ENCODE measurements at regions not wholly inside any gene's neighbourhood (a gene's known extent, or its start where the extent isn't known, plus 50 kb on each side); places are given as distances from the start of the nearest gene placed in this dataset.
"Not testable (repeated sequence)": the region's sequence is repeated elsewhere in the genome, so short reads cannot be mapped to it uniquely, and the experiment has no call there.

DNA sequence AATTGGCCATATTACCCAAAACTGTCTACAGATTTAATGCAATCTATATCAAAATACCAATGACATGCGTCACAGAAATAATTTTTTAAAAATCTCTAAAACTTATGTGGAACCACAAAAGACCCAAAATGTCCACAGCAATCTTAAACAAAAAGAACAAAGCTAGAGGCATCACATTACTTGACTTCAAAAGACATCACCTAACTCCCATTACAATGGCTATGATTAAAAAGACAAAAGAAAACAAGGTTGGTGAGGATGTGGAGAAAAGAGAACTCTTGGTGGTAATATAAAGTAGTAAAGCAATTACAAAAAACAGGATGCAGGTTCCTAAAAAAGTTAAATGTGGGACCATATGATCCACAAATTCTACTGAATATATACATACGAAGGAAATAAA lies 187.6 kb upstream of the CNTN6 start:
- TF ChIP-seq, protein P1, sequence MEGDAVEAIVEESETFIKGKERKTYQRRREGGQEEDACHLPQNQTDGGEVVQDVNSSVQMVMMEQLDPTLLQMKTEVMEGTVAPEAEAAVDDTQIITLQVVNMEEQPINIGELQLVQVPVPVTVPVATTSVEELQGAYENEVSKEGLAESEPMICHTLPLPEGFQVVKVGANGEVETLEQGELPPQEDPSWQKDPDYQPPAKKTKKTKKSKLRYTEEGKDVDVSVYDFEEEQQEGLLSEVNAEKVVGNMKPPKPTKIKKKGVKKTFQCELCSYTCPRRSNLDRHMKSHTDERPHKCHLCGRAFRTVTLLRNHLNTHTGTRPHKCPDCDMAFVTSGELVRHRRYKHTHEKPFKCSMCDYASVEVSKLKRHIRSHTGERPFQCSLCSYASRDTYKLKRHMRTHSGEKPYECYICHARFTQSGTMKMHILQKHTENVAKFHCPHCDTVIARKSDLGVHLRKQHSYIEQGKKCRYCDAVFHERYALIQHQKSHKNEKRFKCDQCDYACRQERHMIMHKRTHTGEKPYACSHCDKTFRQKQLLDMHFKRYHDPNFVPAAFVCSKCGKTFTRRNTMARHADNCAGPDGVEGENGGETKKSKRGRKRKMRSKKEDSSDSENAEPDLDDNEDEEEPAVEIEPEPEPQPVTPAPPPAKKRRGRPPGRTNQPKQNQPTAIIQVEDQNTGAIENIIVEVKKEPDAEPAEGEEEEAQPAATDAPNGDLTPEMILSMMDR (IDR thresholded peaks at IDR 0.05; ENCODE audit: insufficient read depth, low read depth, low read length), result no peak
- no peak for DNase-seq (ENCODE audit: low read depth)

DNA sequence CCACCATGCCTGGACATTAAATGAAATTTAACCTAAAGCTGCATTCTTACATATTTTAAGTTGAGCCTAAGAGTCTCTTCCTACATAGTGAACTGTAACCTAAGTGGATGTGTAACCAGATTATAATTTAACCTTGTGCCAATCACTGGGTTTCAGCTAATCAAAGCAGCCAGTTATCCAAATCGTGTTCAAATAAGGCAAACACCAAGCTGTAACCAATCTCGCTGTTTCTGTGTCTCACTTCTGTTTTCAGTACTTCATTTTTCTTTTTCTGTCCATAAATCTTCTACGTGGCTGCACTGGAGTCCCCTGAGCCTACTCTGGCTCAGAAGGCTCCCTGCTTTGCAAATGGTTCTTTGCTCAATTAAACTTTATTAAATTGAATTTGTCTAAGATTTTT lies 186.1 kb upstream of the CNTN6 start:
- no peak for DNase-seq (ENCODE audit: low read depth)
- H3K4me3 ChIP-seq (ENCODE audit: low read depth, low read length), result no peak overlapping the region
- TF ChIP-seq, protein P1 (IDR thresholded peaks at IDR 0.05; ENCODE audit: insufficient read depth, low read depth, low read length), result no peak

More for the DNA sequence above, 187.6 kb upstream of the CNTN6 start:
- H3K4me3 ChIP-seq (ENCODE audit: low read depth, low read length), result no peak overlapping the region

DNA sequence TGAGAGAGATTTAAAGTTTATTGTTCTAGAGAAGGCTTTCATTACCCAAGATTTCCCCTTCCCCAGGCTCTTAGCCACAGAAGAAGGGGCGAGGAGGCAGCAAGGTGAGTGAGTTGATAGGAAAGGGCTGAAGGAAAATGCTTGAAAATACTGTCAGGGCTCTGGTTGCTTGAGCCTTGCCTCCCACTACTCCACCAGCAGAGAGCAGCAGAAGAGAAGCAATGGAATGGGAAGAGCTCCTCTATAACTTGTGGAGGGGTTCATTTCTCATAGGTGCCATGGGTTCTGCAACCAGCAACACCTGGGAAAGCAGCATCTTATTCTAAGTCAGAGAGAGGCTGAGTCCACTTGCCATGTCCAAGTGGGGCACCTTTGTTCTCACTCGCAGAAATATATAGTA lies 184.0 kb upstream of the CNTN6 start:
- TF ChIP-seq, protein P1 (IDR thresholded peaks at IDR 0.05; ENCODE audit: insufficient read depth, low read depth, low read length), result peak; percentile 32
- peak; percentile 9 for DNase-seq (ENCODE audit: low read depth)
- H3K4me3 ChIP-seq (ENCODE audit: low read depth, low read length), result no peak overlapping the region

DNA sequence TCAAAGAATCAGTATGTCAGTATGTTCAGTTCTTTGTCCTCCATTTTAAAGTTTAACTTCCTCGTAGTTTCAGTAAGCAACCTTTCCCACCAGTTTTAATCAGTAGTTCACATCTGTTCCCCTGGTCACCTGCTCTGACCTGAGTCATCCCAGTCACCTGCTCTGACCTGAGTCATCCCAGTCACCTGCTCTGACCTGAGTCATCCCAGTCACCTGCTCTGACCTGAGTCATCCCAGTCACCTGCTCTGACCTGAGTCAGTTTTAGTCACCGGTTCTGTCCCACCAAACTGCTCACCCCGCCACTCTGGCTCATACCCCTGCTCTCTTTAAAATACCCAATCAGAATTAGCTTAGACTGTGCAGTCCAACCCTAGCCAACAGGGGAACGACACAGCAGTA lies 180.1 kb upstream of the CNTN6 start:
- H3K4me3 ChIP-seq (ENCODE audit: low read depth, low read length); DNase-seq (ENCODE audit: low read depth): not testable (repeated sequence)

DNA sequence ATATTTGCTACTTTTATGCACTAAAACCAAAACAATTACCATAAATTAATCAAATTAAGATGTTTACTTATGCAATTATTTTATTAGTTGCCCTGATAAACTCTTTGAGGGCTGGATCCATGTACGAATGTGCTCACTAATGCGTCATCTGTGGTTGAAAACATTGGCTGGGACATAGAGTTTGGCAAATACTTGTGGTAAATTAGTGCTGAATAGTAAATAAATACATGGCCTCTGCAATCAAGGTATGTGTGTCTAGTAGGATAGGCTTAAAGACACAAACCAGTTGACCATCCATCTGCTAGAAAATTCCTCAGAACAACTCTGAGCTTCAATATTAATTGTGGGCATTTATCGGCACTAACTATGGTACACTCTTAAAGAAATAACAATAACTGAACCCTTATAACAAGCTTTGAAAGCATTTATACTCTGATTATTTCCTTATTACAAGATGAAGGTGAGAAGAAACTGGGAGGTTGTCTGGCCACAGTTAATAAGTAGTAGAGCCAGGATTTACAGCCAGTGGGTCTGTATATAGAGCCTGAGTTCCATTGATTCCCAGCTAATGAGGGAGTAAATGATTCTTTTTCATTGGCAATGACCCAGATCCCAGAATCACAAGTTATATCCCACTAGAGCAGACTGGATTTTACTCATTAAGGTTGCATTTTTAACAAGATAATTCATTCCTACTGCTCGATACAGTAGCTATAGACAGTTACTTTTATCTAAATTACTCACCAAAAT lies 169.5 kb upstream of the CNTN6 start:
- H3K4me3 ChIP-seq (ENCODE audit: low read depth, low read length), result no peak overlapping the region
- DNase-seq (ENCODE audit: low read depth), result no peak
- TF ChIP-seq, protein P1 (IDR thresholded peaks at IDR 0.05; ENCODE audit: insufficient read depth, low read depth, low read length), result no peak

DNA sequence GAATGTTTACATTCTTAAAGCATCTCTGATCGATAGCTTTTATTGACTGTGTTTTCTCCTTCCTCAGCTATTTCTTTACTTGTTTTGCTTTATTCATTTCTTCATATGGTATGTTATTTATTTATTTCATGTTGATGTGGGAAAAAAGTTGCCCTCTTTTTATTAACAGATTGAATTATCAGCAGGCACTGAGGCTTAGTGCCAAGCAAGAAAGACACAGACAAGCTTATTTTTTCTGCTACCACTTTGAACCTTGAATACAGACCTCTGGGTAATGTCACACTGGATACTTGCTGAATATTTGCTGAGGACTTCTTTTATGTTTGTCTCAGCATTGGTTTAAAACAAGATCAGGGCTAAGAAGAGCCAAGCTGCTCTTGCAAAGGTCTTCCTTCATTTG lies 162.0 kb upstream of the CNTN6 start:
- TF ChIP-seq, protein P1 (IDR thresholded peaks at IDR 0.05; ENCODE audit: insufficient read depth, low read depth, low read length), result no peak
- DNase-seq (ENCODE audit: low read depth), result no peak
- no peak overlapping the region for H3K4me3 ChIP-seq (ENCODE audit: low read depth, low read length)

DNA sequence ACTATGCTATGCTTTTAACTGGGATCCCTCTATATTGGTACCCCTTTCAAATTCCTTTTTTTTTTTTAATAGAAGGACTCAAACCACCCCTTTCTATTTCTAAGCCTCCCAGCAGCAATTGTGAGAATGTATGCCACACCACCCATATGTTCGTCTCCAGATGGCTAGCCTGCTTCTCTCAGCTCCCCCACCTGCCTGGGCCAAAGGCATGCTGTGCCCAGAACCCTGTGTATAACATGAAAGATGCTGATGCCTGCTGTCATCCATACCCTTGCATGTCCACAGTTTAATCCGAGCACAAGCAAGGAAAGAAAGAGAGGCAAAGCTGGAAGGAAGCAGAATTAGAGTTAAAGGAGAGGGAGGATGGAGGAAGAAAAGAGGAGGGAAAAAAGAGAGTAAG lies 159.5 kb upstream of the CNTN6 start:
- H3K4me3 ChIP-seq (ENCODE audit: low read depth, low read length), result no peak overlapping the region
- TF ChIP-seq, protein P1 (IDR thresholded peaks at IDR 0.05; ENCODE audit: insufficient read depth, low read depth, low read length), result no peak
- DNase-seq (ENCODE audit: low read depth), result no peak
